DND-41 (cell line): ENCODE measurements at regions not wholly inside any gene's neighbourhood (a gene's known extent, or its start where the extent isn't known, plus 50 kb on each side); places are given as distances from the start of the nearest gene placed in this dataset.

ENCODE experiments used
- EZH2 ChIP-seq: IDR thresholded peaks from 3 replicates; pipeline ENCODE4 v1.6.1; 2012; ENCODE audit warnings: borderline replicate concordance, low read depth, mild to moderate bottlenecking, moderate library complexity, low read length, inconsistent platforms; ENCODE audit not compliant: severe bottlenecking
- TF ChIP-seq, protein P1 (sequence below): IDR thresholded peaks from 2 replicates; pipeline ENCODE4 v1.5.1; 2012; ENCODE audit warnings: borderline replicate concordance, low read length, moderate library complexity, mild to moderate bottlenecking; ENCODE audit not compliant: poor library complexity, severe bottlenecking; ENCODE audit errors: extremely low read depth

DNA sequence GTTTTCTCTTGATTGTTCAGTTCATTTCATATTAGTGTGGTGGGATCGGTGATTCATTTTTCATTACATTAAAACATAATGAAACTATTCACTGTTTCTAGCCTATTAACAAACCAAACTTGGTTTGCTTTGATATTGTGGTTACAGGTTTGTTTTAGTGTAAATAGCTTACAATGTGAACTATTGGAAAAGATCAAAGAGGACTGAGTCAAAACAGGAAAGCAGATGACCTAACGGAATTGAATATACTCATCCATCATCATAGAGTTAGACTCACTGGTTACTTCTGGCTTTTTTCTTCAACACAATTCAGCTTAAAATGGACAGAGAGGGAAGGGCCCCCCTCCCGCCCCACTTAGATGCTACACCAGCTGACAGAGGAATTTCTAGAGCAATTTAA lies 616.2 kb upstream of the AADAT start:
- no peak for TF ChIP-seq EZH2
- TF ChIP-seq, protein P1, sequence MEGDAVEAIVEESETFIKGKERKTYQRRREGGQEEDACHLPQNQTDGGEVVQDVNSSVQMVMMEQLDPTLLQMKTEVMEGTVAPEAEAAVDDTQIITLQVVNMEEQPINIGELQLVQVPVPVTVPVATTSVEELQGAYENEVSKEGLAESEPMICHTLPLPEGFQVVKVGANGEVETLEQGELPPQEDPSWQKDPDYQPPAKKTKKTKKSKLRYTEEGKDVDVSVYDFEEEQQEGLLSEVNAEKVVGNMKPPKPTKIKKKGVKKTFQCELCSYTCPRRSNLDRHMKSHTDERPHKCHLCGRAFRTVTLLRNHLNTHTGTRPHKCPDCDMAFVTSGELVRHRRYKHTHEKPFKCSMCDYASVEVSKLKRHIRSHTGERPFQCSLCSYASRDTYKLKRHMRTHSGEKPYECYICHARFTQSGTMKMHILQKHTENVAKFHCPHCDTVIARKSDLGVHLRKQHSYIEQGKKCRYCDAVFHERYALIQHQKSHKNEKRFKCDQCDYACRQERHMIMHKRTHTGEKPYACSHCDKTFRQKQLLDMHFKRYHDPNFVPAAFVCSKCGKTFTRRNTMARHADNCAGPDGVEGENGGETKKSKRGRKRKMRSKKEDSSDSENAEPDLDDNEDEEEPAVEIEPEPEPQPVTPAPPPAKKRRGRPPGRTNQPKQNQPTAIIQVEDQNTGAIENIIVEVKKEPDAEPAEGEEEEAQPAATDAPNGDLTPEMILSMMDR = no peak
